SW480 (cell line): ENCODE measurements at regions not wholly inside any gene's neighbourhood (a gene's known extent, or its start where the extent isn't known, plus 50 kb on each side); places are given as distances from the start of the nearest gene placed in this dataset.

Experiments used
- DNase-seq: peaks from one replicate; pipeline ENCODE4 v3.0.0-alpha.2; 2016; ENCODE audit warnings: low spot score

DNA sequence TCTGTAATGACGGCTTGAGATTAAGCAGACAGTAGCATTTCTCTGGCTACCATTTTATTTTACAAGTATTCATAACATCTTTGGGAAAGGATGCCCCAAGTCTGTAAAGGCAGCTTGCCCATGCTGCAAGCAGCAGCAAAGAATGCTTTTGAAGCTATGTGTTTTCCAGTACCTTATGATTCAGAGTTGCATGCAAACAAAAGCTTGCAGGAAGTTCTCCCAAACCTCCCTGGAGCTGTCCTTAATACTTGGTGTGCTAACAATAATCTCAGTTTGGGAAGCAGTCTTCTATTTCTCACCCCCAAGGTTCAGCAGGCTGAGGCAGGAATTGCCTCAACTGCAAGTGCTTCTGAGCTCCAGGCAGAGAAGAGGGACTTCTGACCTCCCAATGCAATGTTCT, 60.8 kb downstream of the CCNA1 start:
- DNase-seq: no peak

- DNase-seq: no peak
These were observed 63.1 kb downstream of the CCNA1 start for GRCh38 chr13:36495431-36495830.

DNA sequence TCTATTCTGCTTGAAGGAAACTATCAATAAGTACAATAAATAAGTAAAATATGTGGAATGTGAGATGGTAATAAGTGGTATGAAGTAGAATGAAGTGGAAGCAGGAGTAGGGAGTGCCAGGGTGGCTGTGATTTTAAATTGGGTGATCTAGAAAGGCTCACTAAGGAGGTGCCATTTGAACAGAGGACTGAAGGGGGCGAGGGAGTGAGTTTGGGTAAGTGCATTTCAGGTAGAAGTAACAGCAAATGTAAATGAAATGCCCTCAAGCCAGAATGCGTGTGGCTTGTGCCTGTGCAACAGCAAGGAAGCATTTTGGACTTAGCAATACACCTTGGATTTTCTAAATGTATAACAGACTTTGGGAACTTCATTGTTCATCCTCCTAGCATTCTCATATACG, 77.1 kb downstream of the CCNA1 start:
- no peak for DNase-seq

DNA sequence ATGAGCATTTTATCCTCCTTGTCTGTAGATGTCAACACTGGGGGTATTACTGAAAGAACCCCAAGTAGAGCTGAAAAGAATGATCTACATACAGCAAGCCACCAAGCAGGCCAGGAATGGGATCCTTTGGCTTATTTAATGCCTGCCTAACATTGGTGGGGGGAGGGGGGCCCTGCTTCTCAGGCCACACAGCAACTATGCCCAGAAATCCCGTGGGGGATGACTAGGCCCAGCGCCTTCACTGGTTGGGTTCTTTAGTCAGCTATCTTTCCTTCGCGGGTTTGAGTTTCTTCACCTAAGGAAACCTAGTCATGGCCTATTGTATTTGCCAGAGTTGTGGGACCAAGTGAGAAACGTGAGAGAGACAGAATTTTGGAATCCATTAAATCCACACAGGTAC, 80.5 kb downstream of the CCNA1 start:
- no peak for DNase-seq

DNA sequence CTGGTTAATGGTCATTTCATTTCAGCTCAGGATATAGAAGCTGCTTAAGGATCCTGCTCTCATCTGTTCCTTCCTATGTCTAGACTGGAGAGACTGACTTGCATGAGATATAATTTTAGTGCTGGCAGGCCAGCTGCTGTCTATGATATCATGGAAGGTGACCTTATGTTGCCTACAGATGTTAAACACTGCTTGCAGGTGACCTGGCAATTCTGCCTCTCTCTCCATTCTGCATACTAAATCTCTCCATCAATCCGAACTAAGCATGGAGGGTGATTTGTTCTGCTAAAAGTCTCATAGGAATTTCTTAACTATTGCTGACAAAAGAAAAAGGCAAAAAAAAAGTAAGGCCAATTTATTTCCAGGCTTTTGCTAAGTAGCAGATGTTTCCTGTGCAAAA, 81.0 kb downstream of the CCNA1 start:
- no peak for DNase-seq

DNA sequence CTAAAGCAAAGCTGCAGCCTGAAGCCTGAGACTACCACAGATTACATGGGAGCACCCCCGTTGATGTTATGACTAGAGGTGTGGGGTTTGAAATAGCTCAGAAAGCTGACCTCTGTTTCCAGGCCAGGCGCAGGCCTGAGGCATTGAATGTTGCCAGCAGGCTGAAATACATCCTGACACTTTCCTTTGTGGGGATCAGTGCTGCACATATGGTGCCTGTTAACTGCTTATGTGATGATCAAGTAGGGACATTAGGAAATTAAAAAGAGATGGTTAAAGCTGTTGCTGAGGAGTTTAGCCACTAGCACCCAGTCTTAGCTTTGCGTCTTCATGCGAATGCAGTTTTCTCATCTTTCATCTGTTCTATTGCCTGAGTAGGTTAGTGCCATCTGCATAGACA, 83.2 kb downstream of the CCNA1 start:
- DNase-seq: no peak

DNA sequence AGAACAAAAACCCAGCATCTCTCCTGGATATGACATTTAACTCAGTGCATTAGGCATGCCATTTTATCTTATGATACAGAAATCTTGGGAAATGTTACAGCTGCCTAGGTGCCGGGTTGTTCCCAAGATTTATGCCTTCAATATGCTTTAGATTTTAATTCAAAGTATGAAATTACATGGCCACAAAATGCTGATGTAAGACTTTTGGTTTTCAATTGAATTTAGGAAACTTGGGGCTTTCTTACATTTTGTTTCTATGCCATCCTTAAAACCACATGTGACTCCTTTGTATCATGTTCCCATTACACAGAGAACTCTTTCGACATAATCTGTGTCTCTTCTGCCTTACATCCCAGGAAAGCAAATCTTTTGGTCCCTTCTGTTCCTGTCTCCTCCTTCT, 83.9 kb downstream of the CCNA1 start:
- no peak for DNase-seq

DNA sequence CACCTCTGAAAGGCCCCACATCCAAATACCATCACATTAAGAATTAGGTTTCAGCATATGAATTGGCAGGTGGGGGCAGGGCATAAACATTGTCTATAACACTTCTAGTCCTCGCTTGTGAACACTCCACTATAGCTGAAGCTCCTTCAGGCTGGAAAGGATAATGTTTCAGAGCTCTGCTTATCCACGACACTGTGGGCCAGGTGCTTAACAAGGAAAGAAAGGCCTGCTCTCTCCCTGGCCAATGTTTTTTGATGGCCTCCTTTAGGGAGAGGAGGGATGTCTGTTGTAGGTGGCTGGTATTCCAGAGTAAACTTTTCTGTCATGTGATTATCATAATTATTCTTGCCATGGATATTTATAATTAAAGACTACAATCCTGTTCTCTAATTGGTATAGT, 86.4 kb downstream of the CCNA1 start:
- no peak for DNase-seq

GRCh38 chr13:36519432-36519831, 87.1 kb downstream of the CCNA1 start:
- no peak for DNase-seq

DNA sequence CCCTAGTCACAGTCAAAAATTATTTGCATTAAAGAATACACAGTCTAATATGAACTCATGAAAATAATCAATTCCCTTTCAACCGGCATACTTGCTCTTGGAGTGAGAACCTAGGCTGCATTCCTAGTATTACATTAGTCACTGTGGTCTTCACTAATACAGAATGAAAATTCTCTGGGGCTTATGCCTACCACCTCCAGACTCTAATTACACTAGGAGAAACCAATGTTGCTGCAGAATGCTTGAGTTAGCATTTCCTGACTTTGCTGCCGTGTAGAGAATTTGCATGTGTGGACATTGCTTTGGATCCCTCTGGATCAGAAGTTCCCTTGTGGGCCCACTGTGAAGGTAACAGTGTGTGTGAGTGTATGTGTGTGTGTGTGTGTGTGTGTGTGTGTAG, 87.8 kb downstream of the CCNA1 start:
- no peak for DNase-seq

GRCh38 chr13:36526897-36527296, 94.6 kb downstream of the CCNA1 start:
- DNase-seq: peak; percentile 26

- DNase-seq: no peak
These were observed 95.8 kb downstream of the CCNA1 start for GRCh38 chr13:36528105-36528504.

GRCh38 chr13:36530050-36530789, 97.9 kb downstream of the CCNA1 start:
- DNase-seq: no peak

DNA sequence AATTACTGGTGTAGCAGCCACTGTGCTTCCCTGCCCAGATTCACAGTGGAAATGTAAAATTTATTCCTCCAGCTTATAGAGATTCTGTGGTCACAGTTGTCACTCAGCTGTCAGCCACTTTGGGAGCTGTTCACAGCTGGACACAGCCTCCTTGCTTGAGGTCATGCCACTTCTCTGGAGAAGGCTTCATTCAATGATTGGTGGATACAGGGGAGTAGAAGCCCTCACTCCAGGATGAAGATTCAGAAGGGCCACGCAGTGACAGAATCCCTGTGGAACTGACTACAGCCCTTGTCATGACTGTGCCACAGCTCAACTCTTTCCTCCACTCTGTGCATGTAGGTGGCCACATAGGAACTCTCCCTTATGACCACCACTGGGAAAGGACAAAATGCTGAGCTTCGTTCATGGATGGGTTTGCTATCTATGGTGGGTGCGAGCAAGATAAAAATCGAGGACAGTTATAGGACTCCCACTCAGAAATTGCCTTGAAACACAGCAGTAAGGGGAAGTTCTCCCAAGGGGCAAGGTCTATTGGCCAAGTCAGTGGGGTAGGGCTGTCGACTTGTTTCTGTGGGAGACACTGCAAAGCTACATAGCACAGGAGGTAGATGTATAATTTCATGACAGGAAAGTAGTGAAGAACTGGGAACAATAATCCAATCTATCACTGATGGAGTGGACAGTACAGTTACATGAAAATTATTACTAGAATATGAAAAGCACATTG, 98.7 kb downstream of the CCNA1 start:
- DNase-seq: no peak

- no peak for DNase-seq
These were observed 99.6 kb downstream of the CCNA1 start for GRCh38 chr13:36531746-36532486.

GRCh38 chr13:36533806-36534205, 101.5 kb downstream of the CCNA1 start:
- DNase-seq: peak; percentile 6

DNA sequence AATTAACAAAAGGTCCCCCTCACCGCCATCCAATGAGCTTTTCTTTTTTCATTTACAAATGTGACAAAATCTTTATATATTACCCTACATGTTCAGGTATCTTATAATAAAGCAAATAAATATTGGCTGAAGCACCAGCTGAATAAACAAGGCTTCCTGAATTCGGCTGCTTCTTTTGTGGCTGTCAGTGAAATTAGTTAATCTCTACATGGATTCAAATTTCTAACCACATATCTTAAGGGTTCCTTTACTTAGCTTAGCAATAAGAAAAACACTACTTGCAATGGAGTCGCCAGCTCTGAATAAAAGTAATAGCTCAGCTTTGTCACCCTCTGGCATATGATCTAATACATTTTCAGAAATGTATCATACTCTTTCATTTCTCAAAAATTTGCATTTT, 104.3 kb downstream of the CCNA1 start:
- no peak for DNase-seq

DNA sequence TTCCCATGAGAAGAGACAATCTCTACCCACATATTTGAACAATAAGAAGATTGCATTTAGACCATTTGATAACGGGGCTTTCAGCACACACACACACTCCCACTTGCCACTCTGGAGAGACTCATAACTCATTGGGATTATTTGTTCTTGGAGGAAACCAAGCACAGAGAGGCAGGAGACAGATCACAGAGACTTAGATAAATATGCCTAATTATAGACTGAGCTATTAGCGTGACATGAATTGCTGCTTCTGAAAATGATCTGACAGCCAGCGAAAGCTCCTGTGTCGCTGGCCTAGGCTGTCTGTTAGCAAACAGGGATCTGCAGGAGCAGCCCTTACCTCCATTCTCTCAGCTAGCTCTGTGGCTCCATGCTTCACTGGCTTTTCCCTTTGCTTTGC, 111.4 kb downstream of the CCNA1 start:
- DNase-seq: no peak

- no peak for DNase-seq
These were observed 115.8 kb downstream of the CCNA1 start for GRCh38 chr13:36548129-36548528.

GRCh38 chr13:36549126-36549702, 116.9 kb downstream of the CCNA1 start:
- DNase-seq: no peak

- no peak for DNase-seq
These were observed 117.5 kb downstream of the CCNA1 start for GRCh38 chr13:36549755-36550154.

DNA sequence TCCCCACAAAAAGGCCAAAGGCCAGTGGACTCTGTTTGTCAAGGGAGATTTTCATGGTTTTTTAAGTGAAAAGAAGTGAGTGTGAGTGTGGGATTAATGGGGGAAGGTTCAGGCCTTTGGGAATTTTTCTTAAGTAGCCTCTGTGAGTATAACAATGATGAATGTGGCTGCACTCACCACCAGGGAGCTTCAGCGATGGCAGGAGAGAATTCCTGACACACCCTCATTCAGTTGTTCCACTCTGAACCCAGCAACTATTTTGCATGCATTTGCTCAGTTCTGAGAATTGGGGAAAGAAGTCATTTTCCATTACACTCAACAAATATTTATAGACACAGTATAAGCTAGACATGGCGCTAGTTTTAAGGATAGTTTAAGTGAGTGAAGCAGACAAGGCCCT, 117.9 kb downstream of the CCNA1 start:
- DNase-seq: no peak

DNA sequence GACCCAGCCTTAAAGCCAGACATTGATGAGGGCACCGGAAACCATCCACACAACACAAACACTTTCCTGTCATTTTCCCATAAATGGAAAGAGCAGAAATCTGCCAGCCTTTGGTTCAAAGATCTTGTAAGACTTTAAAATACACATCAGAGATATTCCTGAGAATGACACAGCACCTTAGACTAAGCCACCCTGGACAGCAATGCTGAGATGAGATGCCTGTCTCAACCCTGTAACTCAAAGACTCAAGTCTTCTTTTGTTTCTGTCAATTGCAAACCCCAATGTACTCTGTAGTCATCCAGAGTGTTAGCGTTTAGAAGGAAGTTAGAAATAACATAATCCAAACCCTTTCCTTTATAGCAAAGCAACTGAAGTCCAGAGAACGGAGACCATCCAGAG, 119.2 kb downstream of the CCNA1 start:
- DNase-seq: no peak
